HG03175 (cell line): ENCODE measurements at regions not wholly inside any gene's neighbourhood (a gene's known extent, or its start where the extent isn't known, plus 50 kb on each side); places are given as distances from the start of the nearest gene placed in this dataset.
"Not testable (repeated sequence)": the region's sequence is repeated elsewhere in the genome, so short reads cannot be mapped to it uniquely, and the experiment has no call there.

ENCODE experiments used
- ATAC-seq: cut with Tn5 transposase; IDR thresholded peaks from one replicate; pipeline ENCODE4 v1.9.1; 2021; ENCODE audit warnings: mild to moderate bottlenecking, moderate library complexity; ENCODE audit not compliant: unreplicated experiment

- not testable (repeated sequence) for ATAC-seq
Measured at GRCh38 chr6:51121380-51121976, 302.8 kb downstream of the TFAP2B start.

- ATAC-seq = no peak
Measured at GRCh38 chr6:51129043-51129442, 310.4 kb downstream of the TFAP2B start.

GRCh38 chr6:51137777-51138176 is 319.1 kb downstream of the TFAP2B start:
- no peak for ATAC-seq

- no peak for ATAC-seq
Measured at GRCh38 chr6:51139950-51140385, 321.3 kb downstream of the TFAP2B start.

- no peak for ATAC-seq
Measured at GRCh38 chr6:51141080-51141479, 322.4 kb downstream of the TFAP2B start.

- no peak for ATAC-seq
Measured at GRCh38 chr6:51147756-51148155, 329.1 kb downstream of the TFAP2B start.

- ATAC-seq = no peak
Measured at GRCh38 chr6:51152594-51152993, 333.9 kb downstream of the TFAP2B start.

- no peak for ATAC-seq
Measured at GRCh38 chr6:51153109-51153508, 334.4 kb downstream of the TFAP2B start.

GRCh38 chr6:51154925-51155324 is 336.3 kb downstream of the TFAP2B start:
- ATAC-seq = not testable (repeated sequence)

- ATAC-seq = not testable (repeated sequence)
Measured at GRCh38 chr6:51159260-51159659, 340.6 kb downstream of the TFAP2B start.

GRCh38 chr6:51161752-51162151 is 343.1 kb downstream of the TFAP2B start:
- no peak for ATAC-seq

GRCh38 chr6:51163843-51164529 is 345.3 kb downstream of the TFAP2B start:
- no peak for ATAC-seq

GRCh38 chr6:51166914-51167313 is 348.2 kb downstream of the TFAP2B start:
- no peak for ATAC-seq

GRCh38 chr6:51167468-51167867 is 348.8 kb downstream of the TFAP2B start:
- no peak for ATAC-seq

- no peak for ATAC-seq
Measured at GRCh38 chr6:51182827-51183226, 364.2 kb downstream of the TFAP2B start.

- no peak for ATAC-seq
Measured at GRCh38 chr6:51184046-51184445, 365.4 kb downstream of the TFAP2B start.

- ATAC-seq = not testable (repeated sequence)
Measured at GRCh38 chr6:51193163-51193562, 374.5 kb downstream of the TFAP2B start.

GRCh38 chr6:51199105-51199552 is 380.5 kb downstream of the TFAP2B start:
- no peak for ATAC-seq

GRCh38 chr6:51199733-51200260 is 381.1 kb downstream of the TFAP2B start:
- no peak for ATAC-seq

- ATAC-seq = no peak
Measured at GRCh38 chr6:51200676-51201075, 382.0 kb downstream of the TFAP2B start.

- ATAC-seq = not testable (repeated sequence)
Measured at GRCh38 chr6:51202653-51203052, 384.0 kb downstream of the TFAP2B start.

- no peak for ATAC-seq
Measured at GRCh38 chr6:51203504-51203903, 384.8 kb downstream of the TFAP2B start.
